Activated effector memory CD4-positive, alpha-beta T cell treated with anti-CD3 and anti-CD28 coated beads, Interleukin-2, amount 50 U/mL, for 16 hours (primary cell): ENCODE measurements at regions not wholly inside any gene's neighbourhood (a gene's known extent, or its start where the extent isn't known, plus 50 kb on each side); places are given as distances from the start of the nearest gene placed in this dataset.
A peak's percentile ranks its signal among the peaks of the same experiment; 100 is the strongest.

Experiments
- DNase-seq: peaks from one replicate; pipeline ENCODE4 v3.0.0-alpha.2; 2020

DNA sequence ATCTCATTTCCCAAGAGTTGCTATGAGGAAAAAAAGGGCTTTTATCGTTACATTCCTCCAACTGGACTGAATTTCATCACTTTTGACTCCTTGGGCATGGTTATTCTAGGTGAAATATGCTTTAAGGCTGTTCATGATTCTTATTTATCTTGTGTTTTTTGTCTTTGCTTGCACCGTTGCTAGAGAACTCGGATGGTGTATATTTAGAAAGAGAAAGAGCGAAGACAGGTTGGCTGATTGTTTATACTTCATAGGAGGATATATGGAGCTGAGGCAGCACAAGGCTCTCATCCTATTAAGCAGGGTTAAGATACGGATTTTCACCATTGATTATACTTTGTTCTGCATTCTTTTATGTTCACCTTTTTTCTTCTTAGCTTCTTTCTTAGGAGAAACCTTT lies 94.9 kb upstream of the GEMIN8 start:
- no peak for DNase-seq

DNA sequence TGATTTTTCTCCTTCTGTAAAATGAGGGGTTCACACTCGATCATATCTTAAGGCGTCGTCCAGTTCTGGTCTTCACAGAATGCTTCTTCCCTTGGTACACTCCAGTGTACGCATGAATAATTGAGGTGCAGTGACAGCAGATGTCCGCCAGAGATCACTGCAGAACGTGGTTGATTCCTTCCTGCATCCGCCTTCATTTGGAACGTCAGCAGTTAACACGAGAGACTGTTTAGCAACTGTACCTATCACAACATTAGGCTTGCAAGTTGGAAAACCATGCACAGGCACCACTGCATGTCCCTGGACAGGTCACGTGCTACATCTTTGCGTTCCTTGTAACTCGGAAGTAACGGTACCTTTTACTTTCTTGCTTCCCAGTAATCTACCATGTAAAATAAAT lies 66.0 kb upstream of the GEMIN8 start:
- DNase-seq: peak; percentile 68

DNA sequence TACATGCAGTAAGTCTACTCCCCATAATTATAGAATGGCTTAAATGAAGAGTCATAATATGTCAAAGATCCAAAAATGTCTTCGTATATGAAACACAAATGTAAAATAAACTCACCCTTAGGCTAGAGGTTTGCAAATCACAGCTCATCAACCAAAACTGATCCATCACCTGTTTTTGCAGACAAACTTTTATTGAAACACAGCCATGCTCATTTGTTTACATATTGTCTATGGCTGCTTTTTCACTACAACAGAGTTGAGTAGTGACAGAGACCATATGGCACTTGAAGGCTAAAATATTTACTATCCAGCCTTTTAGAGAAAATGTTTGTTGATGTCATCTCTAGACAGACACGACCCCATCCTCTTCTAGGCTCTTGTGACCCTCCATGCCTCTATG lies 64.5 kb upstream of the GEMIN8 start:
- DNase-seq: no peak

DNA sequence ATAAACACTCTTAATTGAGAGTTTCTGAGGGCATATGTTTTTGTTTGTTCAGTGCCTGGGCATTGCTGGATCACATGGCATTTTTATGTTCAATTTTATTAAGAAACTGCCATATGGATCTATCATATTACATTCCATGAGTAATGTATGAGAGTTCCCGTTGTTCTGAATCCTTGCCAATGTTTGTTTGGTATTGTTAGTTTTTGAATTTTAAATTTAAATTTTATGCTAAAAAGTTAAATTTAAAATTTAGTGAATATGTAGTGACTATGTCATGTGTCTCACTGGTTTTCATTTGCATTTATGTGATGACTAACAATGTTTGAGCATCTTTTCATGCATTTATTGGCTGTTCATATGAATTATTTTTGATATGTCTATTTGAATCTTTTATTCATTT lies 54.8 kb upstream of the GEMIN8 start:
- DNase-seq: no peak

DNA sequence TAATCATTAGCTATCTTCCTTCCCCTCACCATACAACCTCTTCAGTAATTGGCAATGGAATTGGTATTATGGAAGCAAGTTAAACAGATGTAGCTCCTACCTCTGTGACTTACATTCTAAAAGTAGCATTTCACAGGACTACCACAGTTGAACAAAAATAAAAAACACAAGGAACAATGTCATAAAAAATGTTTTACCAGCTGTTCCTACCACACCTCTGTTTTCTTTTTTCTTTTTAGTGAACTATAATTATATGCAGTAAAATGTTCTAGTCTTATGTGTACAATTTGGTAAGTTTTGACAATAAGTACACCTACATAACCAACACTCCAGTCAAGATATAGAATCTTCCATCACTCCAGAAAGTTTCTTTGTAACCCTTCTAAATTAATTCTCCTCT lies 54.1 kb upstream of the GEMIN8 start:
- no peak for DNase-seq

DNA sequence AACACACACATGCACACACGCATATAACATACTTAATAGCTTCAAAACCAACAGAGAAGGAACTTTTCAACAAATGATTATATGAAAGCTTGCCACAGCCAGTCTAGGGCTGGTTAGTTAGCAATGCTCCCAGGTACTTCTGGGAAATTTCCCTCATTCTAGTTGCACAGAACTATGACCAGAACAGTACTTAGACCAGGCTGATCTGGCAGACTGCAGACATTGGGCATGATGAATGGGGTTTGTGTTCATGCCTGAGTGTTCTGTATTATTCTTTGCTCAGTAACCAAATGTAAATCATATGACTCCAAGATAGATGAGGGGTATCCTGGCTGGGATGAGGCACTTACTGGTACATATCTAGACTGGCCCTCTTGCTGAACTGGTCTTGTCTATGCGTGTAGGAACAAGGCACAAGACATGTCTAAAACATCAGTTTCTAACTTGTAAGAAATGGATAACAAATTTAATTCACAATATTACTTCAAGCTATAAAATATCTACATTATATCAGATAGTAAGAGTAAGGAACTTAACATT lies 50.3 kb upstream of the GEMIN8 start:
- DNase-seq: no peak
